ENCODE measurements at regions not wholly inside any gene's neighbourhood (a gene's known extent, or its start where the extent isn't known, plus 50 kb on each side); places are given as distances from the start of the nearest gene placed in this dataset.

DNA sequence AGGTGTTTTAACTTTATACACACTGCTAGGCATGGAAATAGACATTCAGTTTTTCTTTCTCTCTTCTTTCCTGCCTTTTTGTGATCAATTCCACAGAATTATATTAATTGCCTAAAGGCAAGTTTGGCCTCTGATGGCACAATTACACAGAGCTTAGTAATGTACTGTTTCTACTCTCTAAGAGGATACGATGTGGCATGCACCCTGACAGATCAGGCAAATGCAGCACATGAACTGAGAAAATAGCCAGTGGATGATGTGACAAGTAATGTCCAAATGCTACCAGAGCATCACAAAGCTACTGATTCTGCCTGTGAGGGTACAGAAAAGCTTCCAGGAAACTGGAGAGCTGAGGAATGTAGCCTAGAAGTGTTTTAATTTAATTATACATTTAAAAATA, 233.8 kb upstream of the PRR20A start:
- TF ChIP-seq, protein P1, sequence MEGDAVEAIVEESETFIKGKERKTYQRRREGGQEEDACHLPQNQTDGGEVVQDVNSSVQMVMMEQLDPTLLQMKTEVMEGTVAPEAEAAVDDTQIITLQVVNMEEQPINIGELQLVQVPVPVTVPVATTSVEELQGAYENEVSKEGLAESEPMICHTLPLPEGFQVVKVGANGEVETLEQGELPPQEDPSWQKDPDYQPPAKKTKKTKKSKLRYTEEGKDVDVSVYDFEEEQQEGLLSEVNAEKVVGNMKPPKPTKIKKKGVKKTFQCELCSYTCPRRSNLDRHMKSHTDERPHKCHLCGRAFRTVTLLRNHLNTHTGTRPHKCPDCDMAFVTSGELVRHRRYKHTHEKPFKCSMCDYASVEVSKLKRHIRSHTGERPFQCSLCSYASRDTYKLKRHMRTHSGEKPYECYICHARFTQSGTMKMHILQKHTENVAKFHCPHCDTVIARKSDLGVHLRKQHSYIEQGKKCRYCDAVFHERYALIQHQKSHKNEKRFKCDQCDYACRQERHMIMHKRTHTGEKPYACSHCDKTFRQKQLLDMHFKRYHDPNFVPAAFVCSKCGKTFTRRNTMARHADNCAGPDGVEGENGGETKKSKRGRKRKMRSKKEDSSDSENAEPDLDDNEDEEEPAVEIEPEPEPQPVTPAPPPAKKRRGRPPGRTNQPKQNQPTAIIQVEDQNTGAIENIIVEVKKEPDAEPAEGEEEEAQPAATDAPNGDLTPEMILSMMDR (conservative IDR thresholded peaks at IDR 0.05; ENCODE audit: low read depth, low read length) = no peak
- no peak for TF ChIP-seq EZH2 (IDR thresholded peaks at IDR 0.05; ENCODE audit: low read length, unreplicated experiment)

All from PC-3 (cell line).